HepG2 (cell line): ENCODE measurements at regions not wholly inside any gene's neighbourhood (a gene's known extent, or its start where the extent isn't known, plus 50 kb on each side); places are given as distances from the start of the nearest gene placed in this dataset.

ENCODE experiments used
- DPF2 ChIP-seq: sonication (generic); formaldehyde crosslinking; IDR thresholded peaks from 2 replicates; pipeline ENCODE4 v1.4.0; 2020; ENCODE audit warnings: mild to moderate bottlenecking, low read depth, missing genetic modification reagents, borderline replicate concordance
- HMG20B ChIP-seq: conservative IDR thresholded peaks from 2 replicates; pipeline ENCODE4 v1.6.1; 2016; ENCODE audit warnings: missing genetic modification reagents, missing compliant biosample characterization
- KAT2B ChIP-seq: fragments of 150-350 bp; IDR thresholded peaks from 2 replicates; pipeline ENCODE4 v1.6.1; 2014; ENCODE audit warnings: low read depth, low read length, borderline replicate concordance
- LBX2 ChIP-seq: sonication (generic); formaldehyde crosslinking; IDR thresholded peaks from 2 replicates; pipeline ENCODE4 v1.5.0; 2020; ENCODE audit warnings: missing genetic modification reagents, mild to moderate bottlenecking, borderline replicate concordance
- MAX ChIP-seq: IDR thresholded peaks from 2 replicates; pipeline ENCODE4 v1.6.1; 2012; ENCODE audit warnings: inconsistent platforms
- MAZ ChIP-seq, 2 experiments: sonication (generic) in 1 of 2; formaldehyde crosslinking in 1 of 2; IDR thresholded peaks; 2 replicates each; pipeline versions ENCODE4 v1.5.0 to v1.6.1; 2012 to 2020; ENCODE audit warnings: low read depth in 2 of 2, mild to moderate bottlenecking in 2 of 2, borderline replicate concordance in 1 of 2, improper control_type of control experiment in 1 of 2, low read length in 1 of 2, missing genetic modification reagents in 1 of 2, moderate library complexity in 1 of 2
- NFATC3 ChIP-seq: sonication (generic); formaldehyde crosslinking; IDR thresholded peaks from 2 replicates; pipeline ENCODE4 v1.5.1; 2020; ENCODE audit warnings: mild to moderate bottlenecking, missing genetic modification reagents
- RCOR2 ChIP-seq: IDR thresholded peaks from 2 replicates; pipeline ENCODE4 v1.6.1; 2016; ENCODE audit warnings: missing biosample characterization, missing genetic modification reagents
- SMAD3 ChIP-seq: sonication (generic); formaldehyde crosslinking; IDR thresholded peaks from 2 replicates; pipeline ENCODE4 v1.4.0; 2020; ENCODE audit warnings: missing genetic modification reagents
- SMC3 ChIP-seq: IDR thresholded peaks from 2 replicates; pipeline ENCODE4 v1.6.1; 2011; ENCODE audit warnings: low read length, improper control_type of control experiment
- TBX2 ChIP-seq: sonication (generic); formaldehyde crosslinking; IDR thresholded peaks from 2 replicates; pipeline ENCODE4 v1.5.0; 2020; ENCODE audit warnings: missing genetic modification reagents, mild to moderate bottlenecking, borderline replicate concordance
- THYN1 ChIP-seq: sonication (generic); formaldehyde crosslinking; IDR thresholded peaks from 2 replicates; pipeline ENCODE4 v1.8.1; 2023; ENCODE audit warnings: low read depth, mild to moderate bottlenecking, moderate library complexity, missing genetic modification reagents, borderline replicate concordance
- YEATS2 ChIP-seq: sonication (generic); formaldehyde crosslinking; IDR thresholded peaks from 2 replicates; pipeline ENCODE4 v1.4.0; 2020; ENCODE audit warnings: missing genetic modification reagents, borderline replicate concordance
- YY1 ChIP-seq: IDR thresholded peaks from 2 replicates; pipeline ENCODE4 v1.6.1; 2011; ENCODE audit warnings: low read length, low read depth, moderate library complexity, mild to moderate bottlenecking; ENCODE audit not compliant: insufficient read depth, insufficient replicate concordance
- ZNF12 ChIP-seq: sonication (generic); formaldehyde crosslinking; IDR thresholded peaks from 2 replicates; pipeline ENCODE4 v1.5.0; 2020; ENCODE audit warnings: missing genetic modification reagents
- ZNF574 ChIP-seq: sonication (generic); formaldehyde crosslinking; IDR thresholded peaks from 2 replicates; pipeline ENCODE4 v1.4.0; 2020; ENCODE audit warnings: missing genetic modification reagents
- ZNF577 ChIP-seq: sonication (generic); formaldehyde crosslinking; IDR thresholded peaks from 2 replicates; pipeline ENCODE4 v1.4.0; 2020; ENCODE audit warnings: mild to moderate bottlenecking, low read depth, missing genetic modification reagents, borderline replicate concordance
- ZNF678 ChIP-seq: sonication (generic); formaldehyde crosslinking; IDR thresholded peaks from 2 replicates; pipeline ENCODE4 v1.4.0; 2020; ENCODE audit warnings: mild to moderate bottlenecking, missing genetic modification reagents
- ZNF800 ChIP-seq: sonication (generic); formaldehyde crosslinking; IDR thresholded peaks from 2 replicates; pipeline ENCODE4 v1.4.0; 2020; ENCODE audit warnings: missing genetic modification reagents
- ZSCAN12 ChIP-seq: sonication (generic); formaldehyde crosslinking; IDR thresholded peaks from 2 replicates; pipeline ENCODE4 v1.9.0; 2021; ENCODE audit warnings: mild to moderate bottlenecking, missing genetic modification reagents
- TF ChIP-seq, protein P1 (sequence below): IDR thresholded peaks from 2 replicates; pipeline ENCODE4 v1.6.1; 2016; ENCODE audit warnings: control low read depth
- TF ChIP-seq, protein P2 (sequence below): sonication (generic); formaldehyde crosslinking; IDR thresholded peaks from 2 replicates; pipeline ENCODE4 v1.5.0; 2020; ENCODE audit warnings: mild to moderate bottlenecking, missing genetic modification reagents, moderate library complexity

DNA sequence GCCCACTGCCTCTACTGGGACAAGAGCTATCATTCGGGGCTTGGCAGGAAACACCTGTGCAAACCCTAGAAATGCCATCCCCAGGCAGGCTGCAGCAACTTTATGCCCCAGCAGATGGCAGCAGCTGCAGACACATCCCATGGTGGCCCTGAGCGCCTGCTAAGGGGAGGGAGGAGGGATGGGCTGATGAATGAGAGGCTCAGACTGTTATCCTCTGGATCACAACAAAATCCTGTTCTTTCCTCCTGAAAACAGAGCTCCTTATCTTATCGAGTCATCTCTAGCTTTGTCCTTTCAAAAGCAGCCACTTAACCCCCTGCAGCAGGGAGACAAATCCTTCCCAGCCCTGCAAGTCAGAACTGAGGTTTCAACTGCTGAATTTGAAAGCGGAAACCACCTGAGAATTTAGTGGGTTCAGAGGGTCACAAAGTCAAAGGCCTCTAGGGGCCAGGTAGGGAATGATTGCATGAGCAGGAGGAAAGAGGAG is 90.6 kb upstream of the PROK2 start (continued):
- TF ChIP-seq, protein P1, sequence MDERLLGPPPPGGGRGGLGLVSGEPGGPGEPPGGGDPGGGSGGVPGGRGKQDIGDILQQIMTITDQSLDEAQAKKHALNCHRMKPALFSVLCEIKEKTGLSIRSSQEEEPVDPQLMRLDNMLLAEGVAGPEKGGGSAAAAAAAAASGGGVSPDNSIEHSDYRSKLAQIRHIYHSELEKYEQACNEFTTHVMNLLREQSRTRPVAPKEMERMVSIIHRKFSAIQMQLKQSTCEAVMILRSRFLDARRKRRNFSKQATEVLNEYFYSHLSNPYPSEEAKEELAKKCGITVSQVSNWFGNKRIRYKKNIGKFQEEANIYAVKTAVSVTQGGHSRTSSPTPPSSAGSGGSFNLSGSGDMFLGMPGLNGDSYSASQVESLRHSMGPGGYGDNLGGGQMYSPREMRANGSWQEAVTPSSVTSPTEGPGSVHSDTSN (CRISPR knock-in tag), result no peak
- TF ChIP-seq THYN1 (CRISPR knock-in tag), result no peak
- peak; percentile 83 for TF ChIP-seq SMC3
- no peak for TF ChIP-seq HMG20B
- TF ChIP-seq, protein P2, sequence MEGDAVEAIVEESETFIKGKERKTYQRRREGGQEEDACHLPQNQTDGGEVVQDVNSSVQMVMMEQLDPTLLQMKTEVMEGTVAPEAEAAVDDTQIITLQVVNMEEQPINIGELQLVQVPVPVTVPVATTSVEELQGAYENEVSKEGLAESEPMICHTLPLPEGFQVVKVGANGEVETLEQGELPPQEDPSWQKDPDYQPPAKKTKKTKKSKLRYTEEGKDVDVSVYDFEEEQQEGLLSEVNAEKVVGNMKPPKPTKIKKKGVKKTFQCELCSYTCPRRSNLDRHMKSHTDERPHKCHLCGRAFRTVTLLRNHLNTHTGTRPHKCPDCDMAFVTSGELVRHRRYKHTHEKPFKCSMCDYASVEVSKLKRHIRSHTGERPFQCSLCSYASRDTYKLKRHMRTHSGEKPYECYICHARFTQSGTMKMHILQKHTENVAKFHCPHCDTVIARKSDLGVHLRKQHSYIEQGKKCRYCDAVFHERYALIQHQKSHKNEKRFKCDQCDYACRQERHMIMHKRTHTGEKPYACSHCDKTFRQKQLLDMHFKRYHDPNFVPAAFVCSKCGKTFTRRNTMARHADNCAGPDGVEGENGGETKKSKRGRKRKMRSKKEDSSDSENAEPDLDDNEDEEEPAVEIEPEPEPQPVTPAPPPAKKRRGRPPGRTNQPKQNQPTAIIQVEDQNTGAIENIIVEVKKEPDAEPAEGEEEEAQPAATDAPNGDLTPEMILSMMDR (CRISPR knock-in tag), result peak; percentile 91
- no peak for TF ChIP-seq MAX
- no peak for TF ChIP-seq ZNF800 (CRISPR knock-in tag)
- TF ChIP-seq RCOR2, result no peak
- TF ChIP-seq NFATC3 (CRISPR knock-in tag), result no peak
- TF ChIP-seq ZNF12 (CRISPR knock-in tag), result no peak
- no peak for TF ChIP-seq TBX2 (CRISPR knock-in tag)
- no peak for TF ChIP-seq YEATS2 (CRISPR knock-in tag)
- TF ChIP-seq ZNF678, result no peak
- no peak for TF ChIP-seq YY1
- TF ChIP-seq ZNF577 (CRISPR knock-in tag), result no peak
- no peak for TF ChIP-seq ZSCAN12 (CRISPR knock-in tag)
- TF ChIP-seq DPF2 (CRISPR knock-in tag), result no peak
- TF ChIP-seq KAT2B, result no peak
- 0 out of 2 replicates have a peak, but pooled peaks have one; percentile 36 for TF ChIP-seq SMAD3 (CRISPR knock-in tag)
- TF ChIP-seq MAZ (IDR thresholded peaks at IDR 0.05; ENCODE audit: borderline replicate concordance, low read depth, low read length), result no peak
- TF ChIP-seq MAZ (CRISPR knock-in tag; IDR thresholded peaks at IDR 0.05; ENCODE audit: low read depth), result peak; percentile 44; the same call in 1 of the 2 replicates
- 0 out of 2 replicates have a peak, but pooled peaks have one; percentile 24 for TF ChIP-seq ZNF574 (CRISPR knock-in tag)
- TF ChIP-seq LBX2, result no peak
